ENCODE measurements at regions not wholly inside any gene's neighbourhood (a gene's known extent, or its start where the extent isn't known, plus 50 kb on each side); places are given as distances from the start of the nearest gene placed in this dataset.

- DNase-seq (ENCODE audit: low spot score), result no peak
Observed at GRCh38 chr2:2828774-2829368, 497.8 kb upstream of the MYT1L start.

DNA sequence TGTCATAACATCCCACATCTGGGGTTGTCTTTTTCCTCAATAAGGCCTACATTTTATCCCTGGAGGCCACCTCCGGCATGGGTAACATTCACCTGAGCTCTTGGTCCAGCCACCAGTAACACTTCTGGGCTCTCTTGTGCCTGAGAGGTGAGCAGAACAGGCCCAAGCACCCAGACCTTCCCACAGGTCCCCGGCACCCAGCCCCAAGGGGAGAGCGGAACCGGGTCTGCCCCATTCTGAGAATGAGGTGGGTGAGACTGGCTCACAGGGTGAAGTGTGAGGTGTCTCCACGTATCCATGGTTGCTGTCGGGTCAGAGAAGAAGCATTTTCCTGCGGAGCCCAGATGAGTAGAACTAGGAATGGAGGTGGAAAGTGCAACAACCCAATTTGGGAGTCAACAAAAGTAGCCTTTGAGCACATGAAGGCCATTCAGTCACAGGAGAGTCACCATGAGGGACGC lies 496.7 kb upstream of the MYT1L start:
- DNase-seq (ENCODE audit: low spot score), result no peak

DNA sequence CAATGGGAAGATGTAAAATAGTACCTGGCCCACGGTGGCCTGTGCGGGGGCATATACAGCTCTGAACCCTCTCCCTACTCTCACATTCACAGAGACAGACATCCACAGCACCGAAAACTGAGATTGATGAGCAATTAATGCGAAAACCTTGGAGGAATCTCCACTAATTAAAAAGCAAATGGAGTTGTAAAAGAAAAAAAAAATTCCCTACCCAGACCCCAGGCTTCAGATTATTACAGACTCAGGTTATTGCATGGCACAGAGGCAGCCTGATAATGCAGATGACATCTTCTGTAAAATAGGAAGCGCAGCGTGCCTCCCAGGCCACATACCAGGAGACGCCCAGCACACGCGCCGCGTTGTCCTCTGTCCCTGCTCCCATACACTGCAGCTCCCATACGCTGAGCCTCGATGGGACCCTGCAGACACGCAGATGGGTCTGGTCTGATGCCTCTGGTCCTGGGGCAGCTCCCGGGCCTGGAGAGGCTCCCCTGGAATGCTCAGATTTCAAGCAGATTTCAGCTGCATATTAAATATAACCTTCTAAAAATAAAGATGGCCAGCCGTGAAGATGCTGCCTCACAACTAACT lies 496.1 kb upstream of the MYT1L start:
- no peak for DNase-seq (ENCODE audit: low spot score)

DNA sequence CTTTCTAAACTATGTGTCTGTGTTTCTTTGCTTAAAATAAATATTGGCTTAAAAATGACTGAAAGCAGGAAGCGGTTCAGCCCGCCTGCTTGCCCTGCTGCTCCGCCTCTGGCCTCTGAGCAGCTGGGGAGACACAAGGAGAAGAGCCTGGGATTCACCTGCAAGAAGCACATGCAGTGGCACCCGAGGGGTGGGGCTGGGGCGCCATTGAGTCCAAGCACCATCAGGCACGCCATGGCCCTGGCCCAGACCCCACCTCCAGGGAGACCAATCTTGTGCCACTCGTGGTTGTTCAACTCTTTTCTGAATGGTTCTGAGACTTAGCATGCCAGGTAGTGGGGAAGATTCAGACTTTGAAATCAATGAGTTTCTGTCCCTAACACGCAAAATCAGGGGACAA lies 495.5 kb upstream of the MYT1L start:
- no peak for DNase-seq (ENCODE audit: low spot score)

- DNase-seq (ENCODE audit: low spot score), result no peak
Observed at GRCh38 chr2:2826209-2826551, 495.1 kb upstream of the MYT1L start.

DNA sequence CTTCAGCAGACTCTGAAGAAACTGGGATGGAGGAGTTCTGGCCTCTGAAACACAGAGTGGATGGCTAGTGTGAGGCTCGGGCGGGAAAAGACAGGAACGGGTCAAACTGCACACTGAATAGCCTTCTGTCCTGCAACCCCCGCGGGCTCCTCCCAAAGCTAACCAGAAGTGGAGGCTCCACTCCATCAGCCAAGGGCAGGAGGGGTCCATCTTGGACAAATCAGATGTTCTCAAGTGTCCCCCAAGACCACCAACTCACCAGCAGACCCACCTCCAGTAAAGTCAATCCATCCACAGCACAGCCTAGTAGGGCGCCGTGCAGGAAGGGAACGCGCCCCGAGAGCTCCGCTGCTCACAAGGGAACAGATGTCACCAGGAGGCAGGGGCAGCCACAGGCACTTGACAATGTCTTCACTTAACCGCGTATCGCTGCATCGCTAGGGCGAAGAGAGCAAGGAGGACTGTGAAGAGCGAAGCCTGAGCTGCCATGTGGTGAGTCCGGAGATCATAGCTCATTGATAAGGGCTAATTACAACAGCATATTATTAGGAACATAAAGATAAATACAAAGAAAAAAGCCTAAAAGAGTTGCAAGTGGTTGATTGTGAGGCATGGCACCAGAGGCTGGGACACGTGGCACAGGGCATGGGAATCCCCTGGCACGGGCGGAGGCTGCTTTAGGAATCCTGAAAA lies 494.6 kb upstream of the MYT1L start:
- no peak for DNase-seq (ENCODE audit: low spot score)

GRCh38 chr2:2825062-2825461 lies 494.0 kb upstream of the MYT1L start:
- DNase-seq (ENCODE audit: low spot score), result no peak

DNA sequence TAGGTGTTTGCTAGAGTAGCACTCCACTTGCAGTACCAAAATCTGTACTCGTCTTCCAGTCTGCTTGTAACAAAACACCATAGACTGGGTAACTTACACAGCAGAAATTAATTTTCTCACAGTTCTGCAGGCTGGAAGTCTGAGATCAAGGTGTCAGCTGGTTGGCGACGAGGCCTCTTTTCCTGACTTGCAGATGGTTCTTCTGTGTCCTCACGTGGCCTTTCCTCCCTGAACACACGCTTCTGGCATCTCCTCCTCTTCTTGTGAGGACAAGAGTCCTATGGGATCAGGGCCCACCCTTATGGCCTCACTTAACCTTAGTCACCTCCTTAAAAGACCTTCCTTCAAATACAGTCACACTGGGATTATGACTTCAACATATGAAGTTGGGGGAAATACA lies 493.5 kb upstream of the MYT1L start:
- DNase-seq (ENCODE audit: low spot score), result no peak

DNA sequence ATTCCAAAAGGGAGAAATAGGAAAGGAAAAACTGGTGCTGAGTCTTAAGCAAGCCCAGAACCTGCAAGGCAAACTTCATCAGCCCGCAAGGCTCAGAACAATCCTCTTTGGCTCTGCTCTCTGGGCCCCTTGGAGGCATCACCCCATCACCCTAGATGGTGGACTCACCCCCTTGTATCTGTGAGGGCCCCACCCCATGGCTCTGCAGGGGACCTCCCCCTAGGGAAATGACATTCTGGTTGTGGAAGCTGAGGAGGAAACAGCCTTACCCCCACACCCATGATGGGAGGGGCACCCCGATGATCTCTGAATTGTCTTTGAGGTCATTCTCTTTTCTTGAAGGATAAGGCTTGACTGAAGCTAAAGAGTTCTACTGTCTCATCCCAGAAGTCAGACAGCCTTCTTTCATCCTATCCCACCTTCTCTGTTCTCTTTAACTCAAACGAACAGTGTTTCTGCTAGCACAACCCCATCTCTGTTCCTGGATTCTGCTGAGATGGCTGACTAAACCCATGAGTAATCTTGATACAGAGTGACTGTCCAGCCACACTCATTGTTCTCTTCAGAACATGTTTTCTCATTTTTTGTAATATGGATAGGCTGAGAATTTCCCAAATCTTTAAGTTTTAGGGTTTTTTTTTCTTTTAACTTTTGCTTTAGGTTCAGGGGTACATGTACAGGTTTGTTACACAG lies 492.1 kb upstream of the MYT1L start:
- DNase-seq (ENCODE audit: low spot score), result no peak

- no peak for DNase-seq (ENCODE audit: low spot score)
Observed at GRCh38 chr2:2822143-2822542, 491.1 kb upstream of the MYT1L start.

DNA sequence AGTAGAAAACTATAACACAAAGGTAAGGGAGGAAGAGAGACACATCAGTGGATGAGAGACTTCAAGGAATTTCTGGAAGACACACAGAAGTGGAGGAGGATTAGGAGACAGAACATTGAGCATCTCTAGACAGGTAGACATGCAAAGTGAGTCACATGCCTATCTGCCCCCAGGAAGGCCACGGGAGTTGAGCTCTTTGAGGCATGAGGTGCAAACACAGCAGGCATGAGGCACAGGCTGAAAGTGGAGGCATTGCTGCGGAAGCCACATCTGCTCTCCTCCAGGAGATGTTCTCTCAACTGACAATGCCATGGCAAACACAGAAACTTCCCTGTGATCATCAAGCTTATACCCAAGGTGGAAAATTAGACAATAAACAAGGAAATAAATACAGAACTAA lies 481.6 kb upstream of the MYT1L start:
- no peak for DNase-seq (ENCODE audit: low spot score)

DNA sequence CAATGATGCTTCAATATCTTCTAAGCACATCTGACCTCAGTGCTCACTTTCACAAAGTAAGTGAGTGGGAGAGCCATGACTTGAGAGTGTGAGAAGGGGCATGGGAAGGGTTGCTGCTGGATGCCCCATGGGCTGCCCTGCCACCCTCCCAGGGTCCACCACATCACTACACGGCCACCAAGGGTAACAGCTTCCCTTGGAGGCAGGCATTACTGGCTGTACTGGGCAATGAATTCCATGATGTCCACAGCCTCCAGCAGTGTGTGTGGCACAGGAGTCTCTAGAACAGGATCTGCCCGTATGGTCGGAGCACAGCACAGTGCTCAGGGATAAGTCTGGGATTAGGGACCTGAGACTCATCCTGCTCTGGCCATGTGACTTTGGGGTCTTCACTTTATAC lies 481.0 kb upstream of the MYT1L start:
- DNase-seq (ENCODE audit: low spot score), result no peak

DNA sequence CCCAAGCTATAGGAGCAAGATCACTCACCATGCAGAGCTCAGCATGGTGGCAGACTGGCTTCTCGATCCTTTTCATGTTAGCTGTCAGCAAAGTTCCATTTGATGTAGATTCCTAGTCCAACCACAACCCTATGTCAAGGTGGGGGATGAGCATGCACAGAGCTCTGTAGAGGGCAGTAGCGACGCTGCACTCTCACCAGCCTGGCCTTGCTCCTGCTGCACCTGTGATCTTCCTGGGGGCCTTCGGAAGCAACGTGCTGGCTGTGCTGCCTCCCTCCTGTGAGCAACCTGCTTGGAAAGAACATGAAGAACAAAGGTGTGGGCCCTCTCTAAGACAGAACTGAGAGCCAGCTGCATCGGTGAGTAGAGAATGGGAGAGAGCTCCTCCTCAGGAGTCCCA lies 479.4 kb upstream of the MYT1L start:
- no peak for DNase-seq (ENCODE audit: low spot score)

DNA sequence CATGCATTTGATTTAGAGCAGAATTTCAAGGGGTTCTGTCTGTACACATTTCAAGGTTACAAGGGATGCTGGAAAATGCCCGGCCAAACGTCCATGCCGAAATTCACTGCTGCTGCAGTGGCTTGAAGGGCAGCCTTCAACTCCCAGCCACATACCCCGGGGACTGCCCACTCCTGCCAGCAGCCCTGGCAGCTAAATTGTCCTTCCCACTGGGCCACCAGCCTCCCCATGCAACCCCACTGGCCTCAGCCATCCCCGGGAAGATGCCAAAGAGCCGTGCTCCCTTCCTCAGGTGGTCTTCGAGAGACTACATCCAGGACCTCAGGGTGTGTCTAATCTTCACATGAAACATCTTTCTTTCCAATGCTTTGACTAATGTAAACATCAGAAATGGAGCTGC lies 478.7 kb upstream of the MYT1L start:
- DNase-seq (ENCODE audit: low spot score), result no peak

DNA sequence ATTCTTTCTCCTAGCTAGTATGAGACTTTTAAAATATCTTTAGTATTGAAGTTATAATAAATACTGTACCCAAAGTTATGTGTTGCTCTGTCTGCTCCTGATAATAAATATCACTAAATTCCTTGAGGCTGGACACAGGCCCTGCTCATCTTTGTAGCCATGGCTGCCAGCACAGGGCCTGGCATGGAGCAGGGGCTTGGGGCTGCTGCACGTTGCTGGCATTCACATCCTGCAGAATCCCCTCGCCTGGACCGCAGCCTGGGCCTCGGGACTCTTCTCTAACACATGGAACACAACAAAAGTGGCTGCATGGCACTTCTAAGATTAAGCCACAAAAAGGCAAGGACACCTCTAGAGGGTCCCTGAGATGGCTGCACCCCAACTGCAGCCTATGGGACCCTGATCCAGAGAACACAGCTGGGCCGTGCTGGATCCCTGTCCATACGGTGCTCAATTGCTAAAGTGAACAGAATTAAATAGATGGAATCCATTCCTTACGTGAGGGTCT lies 477.5 kb upstream of the MYT1L start:
- no peak for DNase-seq (ENCODE audit: low spot score)

DNA sequence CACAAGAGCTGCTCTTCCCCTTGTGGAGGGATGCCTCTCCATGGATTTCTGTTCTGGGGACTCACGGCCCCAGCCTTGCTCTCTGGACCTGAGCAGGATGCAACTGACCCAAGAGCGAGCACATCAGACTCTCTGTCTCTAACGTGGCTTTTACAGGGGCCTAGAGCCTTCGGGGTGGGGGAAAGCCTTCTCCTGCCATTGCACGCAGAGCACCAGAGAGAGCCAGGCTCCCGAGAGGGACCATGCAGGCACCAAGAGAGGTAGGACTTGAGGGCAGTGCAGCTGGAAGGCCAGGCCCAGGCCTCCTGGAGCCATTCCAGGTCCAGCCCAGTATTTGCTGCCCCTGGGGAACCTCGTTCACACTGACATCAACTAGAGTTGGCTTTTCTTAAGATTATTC lies 475.6 kb upstream of the MYT1L start:
- no peak for DNase-seq (ENCODE audit: low spot score)

- no peak for DNase-seq (ENCODE audit: low spot score)
Observed at GRCh38 chr2:2805263-2805662, 474.2 kb upstream of the MYT1L start.

DNA sequence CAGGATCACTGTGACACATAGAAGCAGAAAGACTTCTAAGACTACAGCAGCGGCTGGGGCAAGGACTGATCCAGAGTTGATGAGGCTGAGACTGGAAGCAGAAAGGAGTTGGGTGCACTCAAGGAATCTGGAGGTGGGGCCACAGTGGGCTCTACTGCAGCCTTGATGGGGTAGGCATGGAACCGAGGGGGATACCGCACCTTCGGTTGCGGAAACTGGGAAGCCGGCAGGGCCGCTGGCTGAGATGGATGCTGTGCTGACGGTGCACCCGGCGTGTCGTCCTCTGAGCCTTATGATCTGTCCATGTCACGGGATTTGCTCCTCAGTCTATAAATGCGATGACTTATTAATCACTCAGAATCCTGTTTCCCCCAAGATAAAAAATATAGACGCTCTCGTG lies 473.5 kb upstream of the MYT1L start:
- no peak for DNase-seq (ENCODE audit: low spot score)

GRCh38 chr2:2801458-2801857 lies 470.4 kb upstream of the MYT1L start:
- no peak for DNase-seq (ENCODE audit: low spot score)

- no peak for DNase-seq (ENCODE audit: low spot score)
Observed at GRCh38 chr2:2800697-2801096, 469.6 kb upstream of the MYT1L start.

- DNase-seq (ENCODE audit: low spot score), result no peak
Observed at GRCh38 chr2:2800001-2800400, 468.9 kb upstream of the MYT1L start.

DNA sequence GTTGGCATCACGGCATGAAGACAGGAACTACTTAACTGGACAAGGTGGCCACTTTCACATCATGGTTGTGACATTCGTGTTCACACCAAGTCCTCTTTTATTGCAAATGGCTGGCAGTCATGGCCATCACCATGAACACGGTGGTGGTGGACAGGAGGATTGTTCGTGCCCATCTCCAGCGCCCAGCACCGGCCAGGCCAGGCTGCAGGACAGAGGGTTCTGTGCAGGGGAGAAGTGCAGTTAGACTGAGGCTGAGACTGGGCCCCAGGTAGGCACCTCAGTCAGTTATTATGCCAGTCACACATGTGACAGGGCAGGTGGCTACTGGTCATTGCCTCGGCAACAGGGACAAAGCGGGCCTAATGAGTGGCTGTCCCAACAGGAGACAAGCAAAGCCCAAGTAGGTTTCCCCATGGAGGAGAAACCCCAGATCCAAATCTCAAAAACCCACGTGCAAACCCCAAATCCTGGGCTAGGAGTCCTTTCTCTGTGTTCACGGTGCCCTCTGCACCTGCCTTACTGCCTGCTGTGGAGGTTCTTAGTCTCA lies 468.1 kb upstream of the MYT1L start:
- no peak for DNase-seq (ENCODE audit: low spot score)

GRCh38 chr2:2798337-2798736 lies 467.3 kb upstream of the MYT1L start:
- DNase-seq (ENCODE audit: low spot score), result no peak

All from AG20443 (cell line).